Myocyte (in vitro differentiated cells): ENCODE measurements at regions not wholly inside any gene's neighbourhood (a gene's known extent, or its start where the extent isn't known, plus 50 kb on each side); places are given as distances from the start of the nearest gene placed in this dataset.
"Not testable (repeated sequence)": the region's sequence is repeated elsewhere in the genome, so short reads cannot be mapped to it uniquely, and the experiment has no call there.

ENCODE experiments used
- DNase-seq: peaks from one replicate; pipeline ENCODE4 v3.0.0-alpha.2; 2012; ENCODE audit warnings: low read depth

- no peak for DNase-seq
Observed at GRCh38 chr20:11976966-11977365, 59.3 kb downstream of the BTBD3 start.

GRCh38 chr20:11978496-11978895 lies 60.8 kb downstream of the BTBD3 start:
- no peak for DNase-seq

- no peak for DNase-seq
Observed at GRCh38 chr20:11979306-11979990, 61.8 kb downstream of the BTBD3 start.

- no peak for DNase-seq
Observed at GRCh38 chr20:11980263-11980662, 62.6 kb downstream of the BTBD3 start.

GRCh38 chr20:11981366-11981947 lies 63.8 kb downstream of the BTBD3 start:
- DNase-seq, result no peak

- DNase-seq, result no peak
Observed at GRCh38 chr20:11982289-11982954, 64.7 kb downstream of the BTBD3 start.

- no peak for DNase-seq
Observed at GRCh38 chr20:11982955-11983470, 65.3 kb downstream of the BTBD3 start.

GRCh38 chr20:11986954-11987353 lies 69.3 kb downstream of the BTBD3 start:
- DNase-seq, result no peak

GRCh38 chr20:11987526-11987925 lies 69.8 kb downstream of the BTBD3 start:
- no peak for DNase-seq

GRCh38 chr20:11989018-11989771 lies 71.5 kb downstream of the BTBD3 start:
- no peak for DNase-seq

- no peak for DNase-seq
Observed at GRCh38 chr20:11992426-11992825, 74.7 kb downstream of the BTBD3 start.

- peak; percentile 3 for DNase-seq
Observed at GRCh38 chr20:11993886-11994461, 76.3 kb downstream of the BTBD3 start.

- no peak for DNase-seq
Observed at GRCh38 chr20:11995805-11996567, 78.3 kb downstream of the BTBD3 start.

GRCh38 chr20:12004776-12005175 lies 87.1 kb downstream of the BTBD3 start:
- not testable (repeated sequence) for DNase-seq

GRCh38 chr20:12012241-12013222 lies 94.8 kb downstream of the BTBD3 start:
- peak; percentile 13 for DNase-seq

- no peak for DNase-seq
Observed at GRCh38 chr20:12014276-12014675, 96.6 kb downstream of the BTBD3 start.

GRCh38 chr20:12014736-12015135 lies 97.0 kb downstream of the BTBD3 start:
- no peak for DNase-seq

- no peak for DNase-seq
Observed at GRCh38 chr20:12016291-12016690, 98.6 kb downstream of the BTBD3 start.

GRCh38 chr20:12019715-12020114 lies 102.0 kb downstream of the BTBD3 start:
- DNase-seq, result no peak
